ENCODE measurements at regions not wholly inside any gene's neighbourhood (a gene's known extent, or its start where the extent isn't known, plus 50 kb on each side); places are given as distances from the start of the nearest gene placed in this dataset.

DNA sequence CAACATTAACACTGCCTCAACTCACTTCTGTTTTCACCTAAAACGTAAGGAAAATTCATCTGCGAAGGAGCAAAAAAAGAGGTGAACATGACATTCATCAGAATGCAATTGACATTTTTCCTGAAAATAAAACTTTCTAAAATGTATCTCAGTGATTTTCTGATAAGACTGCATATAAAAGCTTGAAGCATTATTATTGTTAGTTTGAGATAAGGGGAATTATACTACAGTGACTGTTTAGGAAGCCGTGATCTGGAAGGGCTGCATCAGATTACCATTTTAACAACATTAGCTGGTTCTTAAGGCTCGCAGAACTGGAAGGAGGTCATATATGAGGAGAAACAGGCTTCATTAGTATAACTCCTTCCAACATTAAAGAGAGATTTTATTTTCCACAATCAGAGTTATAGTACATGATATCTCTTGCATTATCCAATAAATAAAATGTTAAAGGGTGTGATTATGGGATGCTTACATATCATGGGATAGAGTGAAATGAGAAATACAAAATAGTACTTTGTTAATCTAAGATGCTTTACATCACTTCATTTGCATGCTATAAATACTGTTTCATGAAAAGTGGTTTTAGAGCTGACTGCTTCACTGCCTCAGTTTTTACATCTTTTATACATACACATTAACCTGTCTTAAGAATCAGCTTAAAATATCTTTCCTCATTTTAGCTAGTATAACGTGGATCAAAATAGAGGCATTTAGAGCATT is 1820.1 kb upstream of the TENM3 start:
- TF ChIP-seq POLR2A (IDR thresholded peaks at IDR 0.05; ENCODE audit: low read depth, low read length) (no peak), CTCF (conservative IDR thresholded peaks at IDR 0.05; ENCODE audit: low read depth, low read length) (no peak), RAD21 (IDR thresholded peaks at IDR 0.05; ENCODE audit: low read length) (no peak), MXI1 (IDR thresholded peaks at IDR 0.05; ENCODE audit: borderline replicate concordance, low read depth, low read length) (no peak), RFX5 (IDR thresholded peaks at IDR 0.05; ENCODE audit: low read depth, low read length) (no peak), MAZ (IDR thresholded peaks at IDR 0.05; ENCODE audit: borderline replicate concordance, low read depth, low read length) (no peak)

Measured in IMR-90 (cell line).